ENCODE measurements at regions not wholly inside any gene's neighbourhood (a gene's known extent, or its start where the extent isn't known, plus 50 kb on each side); places are given as distances from the start of the nearest gene placed in this dataset.

- H3K4me1 ChIP-seq (ENCODE audit: control insufficient read depth in 1 of 2, insufficient read depth in 2 of 2, low read length in 2 of 2) = no peaks in the 10 kb centered on the region
These were observed 117.2 kb upstream of the LRFN5 start for GRCh38 chr14:41489315-41489972.

GRCh38 chr14:41488401-41488800, 118.3 kb upstream of the LRFN5 start:
- Histone ChIP-seq H4K20me1 (ENCODE audit: insufficient read depth, low read length) (no peaks in the 10 kb centered on the region), H2AFZ (ENCODE audit: insufficient read depth, low read depth, low read length, poor library complexity, severe bottlenecking) (no peak overlapping the region), H3K4me2 (replicated peaks; ENCODE audit: extremely low read depth, low read length, poor library complexity, severe bottlenecking) (no peak overlapping the region), H3K27me3 (ENCODE audit: control insufficient read depth in 2 of 2, insufficient read depth in 2 of 2, low read length in 2 of 2) (no peaks in the 10 kb centered on the region), H3K27ac (ENCODE audit: low read depth in 1 of 2, low read length in 2 of 2) (no peak overlapping the region), H3K4me3 (replicated peaks in 1 of 3; ENCODE audit: low read depth in 2 of 3, low read length in 3 of 3) (no peak overlapping the region), H3K36me3 (replicated peaks in 1 of 2; ENCODE audit: control insufficient read depth in 1 of 2, insufficient read depth in 2 of 2, low read length in 2 of 2) (no peaks in the 10 kb centered on the region), H3K4me1 (ENCODE audit: control insufficient read depth in 1 of 2, insufficient read depth in 2 of 2, low read length in 2 of 2) (no peaks in the 10 kb centered on the region), H3K79me2 (ENCODE audit: insufficient read depth, low read length) (no peaks in the 10 kb centered on the region), H3K9me3 (replicated peaks in 1 of 2; ENCODE audit: control insufficient read depth in 1 of 2, insufficient read depth in 1 of 2, low read length in 2 of 2) (no peaks in the 10 kb centered on the region), H3K9ac (ENCODE audit: insufficient read depth, low read length, poor library complexity, severe bottlenecking) (no peak overlapping the region)
- no peaks in the 10 kb centered on the region for H3K36me3 Mint-ChIP-seq
- TF ChIP-seq CTCF (IDR thresholded peaks at IDR 0.05) = no peak
- no peaks in the 10 kb centered on the region for H3K4me1 Mint-ChIP-seq
- intact Hi-C loops (cut with micrococcal nuclease) = no loop called here
- H3K27ac Mint-ChIP-seq = no peak overlapping the region
- no peaks in the 10 kb centered on the region for H3K27me3 Mint-ChIP-seq (ENCODE audit: low read depth in 3 of 3)
- no peak overlapping the region for H3K4me3 Mint-ChIP-seq
- 80% methylated on average over 1 of the region's 1 CpG for WGBS (ENCODE audit: insufficient coverage)
- DNase-seq = no peak
- peaks cover 0 to 1% (median 0%) of the 10 kb centered on the region in 7 donors for H3K9me3 Mint-ChIP-seq

More at GRCh38 chr14:41489315-41489972, 117.2 kb upstream of the LRFN5 start:
- H3K4me3 ChIP-seq (replicated peaks in 1 of 3; ENCODE audit: low read depth in 2 of 3, low read length in 3 of 3) = no peak overlapping the region
- Mint-ChIP-seq H3K27me3 (ENCODE audit: low read depth in 3 of 3) (no peaks in the 10 kb centered on the region), H3K36me3 (no peaks in the 10 kb centered on the region), H3K4me3 (no peak overlapping the region), H3K4me1 (no peaks in the 10 kb centered on the region), H3K9me3 (peaks cover 0 to 1% (median 0%) of the 10 kb centered on the region in 7 donors), H3K27ac (no peak overlapping the region)
- no peak for TF ChIP-seq CTCF (IDR thresholded peaks at IDR 0.05)
- H4K20me1 ChIP-seq (ENCODE audit: insufficient read depth, low read length) = no peaks in the 10 kb centered on the region
- no peak overlapping the region for H3K9ac ChIP-seq (ENCODE audit: insufficient read depth, low read length, poor library complexity, severe bottlenecking)
- no peak overlapping the region for H3K4me2 ChIP-seq (replicated peaks; ENCODE audit: extremely low read depth, low read length, poor library complexity, severe bottlenecking)
- no peaks in the 10 kb centered on the region for H3K27me3 ChIP-seq (ENCODE audit: control insufficient read depth in 2 of 2, insufficient read depth in 2 of 2, low read length in 2 of 2)
- DNase-seq = no peak
- no peak overlapping the region for H2AFZ ChIP-seq (ENCODE audit: insufficient read depth, low read depth, low read length, poor library complexity, severe bottlenecking)
- no peaks in the 10 kb centered on the region for H3K79me2 ChIP-seq (ENCODE audit: insufficient read depth, low read length)
- no peaks in the 10 kb centered on the region for H3K9me3 ChIP-seq (replicated peaks in 1 of 2; ENCODE audit: control insufficient read depth in 1 of 2, insufficient read depth in 1 of 2, low read length in 2 of 2)
- intact Hi-C loops (cut with micrococcal nuclease) = no loop called here
- H3K27ac ChIP-seq (ENCODE audit: low read depth in 1 of 2, low read length in 2 of 2) = no peak overlapping the region
- H3K36me3 ChIP-seq (replicated peaks in 1 of 2; ENCODE audit: control insufficient read depth in 1 of 2, insufficient read depth in 2 of 2, low read length in 2 of 2) = no peaks in the 10 kb centered on the region
